ENCODE measurements at regions not wholly inside any gene's neighbourhood (a gene's known extent, or its start where the extent isn't known, plus 50 kb on each side); places are given as distances from the start of the nearest gene placed in this dataset.
"Not testable (repeated sequence)": the region's sequence is repeated elsewhere in the genome, so short reads cannot be mapped to it uniquely, and the experiment has no call there.

GRCh38 chr12:76940671-76941445 is 62.0 kb upstream of the CSRP2 start:
- no peaks in the 10 kb centered on the region for H3K9me3 Mint-ChIP-seq
- no peaks in the 10 kb centered on the region for H3K36me3 Mint-ChIP-seq
- Histone ChIP-seq H3K4me3 (no peak overlapping the region), H3F3A (ENCODE audit: low read depth) (no peaks in the 10 kb centered on the region), H4K20me1 (ENCODE audit: low read depth) (no peaks in the 10 kb centered on the region), H3K4me2 (no peak overlapping the region), H3K4me1 (no peaks in the 10 kb centered on the region), H3K27me3 (no peaks in the 10 kb centered on the region), H3K27ac (no peak overlapping the region), H3K9ac (no peak overlapping the region), H2AFZ (replicated peaks) (no peak overlapping the region), H3K36me3 (no peaks in the 10 kb centered on the region), H3K9me3 (ENCODE audit: low read depth) (no peaks in the 10 kb centered on the region), H3K79me2 (ENCODE audit: low read depth) (no peaks in the 10 kb centered on the region)
- H3K4me3 Mint-ChIP-seq: no peak overlapping the region
- no peak overlapping the region for H3K27ac Mint-ChIP-seq
- peaks cover 2% of the 10 kb centered on the region for H3K27me3 Mint-ChIP-seq (ENCODE audit: insufficient read depth, low read depth)
- H3K4me1 Mint-ChIP-seq: no peaks in the 10 kb centered on the region
- TF ChIP-seq EZH2phosphoT487 (IDR thresholded peaks at IDR 0.05): no peak
- no peak for TF ChIP-seq EZH2 (IDR thresholded peaks at IDR 0.05)
- TF ChIP-seq, protein P1, sequence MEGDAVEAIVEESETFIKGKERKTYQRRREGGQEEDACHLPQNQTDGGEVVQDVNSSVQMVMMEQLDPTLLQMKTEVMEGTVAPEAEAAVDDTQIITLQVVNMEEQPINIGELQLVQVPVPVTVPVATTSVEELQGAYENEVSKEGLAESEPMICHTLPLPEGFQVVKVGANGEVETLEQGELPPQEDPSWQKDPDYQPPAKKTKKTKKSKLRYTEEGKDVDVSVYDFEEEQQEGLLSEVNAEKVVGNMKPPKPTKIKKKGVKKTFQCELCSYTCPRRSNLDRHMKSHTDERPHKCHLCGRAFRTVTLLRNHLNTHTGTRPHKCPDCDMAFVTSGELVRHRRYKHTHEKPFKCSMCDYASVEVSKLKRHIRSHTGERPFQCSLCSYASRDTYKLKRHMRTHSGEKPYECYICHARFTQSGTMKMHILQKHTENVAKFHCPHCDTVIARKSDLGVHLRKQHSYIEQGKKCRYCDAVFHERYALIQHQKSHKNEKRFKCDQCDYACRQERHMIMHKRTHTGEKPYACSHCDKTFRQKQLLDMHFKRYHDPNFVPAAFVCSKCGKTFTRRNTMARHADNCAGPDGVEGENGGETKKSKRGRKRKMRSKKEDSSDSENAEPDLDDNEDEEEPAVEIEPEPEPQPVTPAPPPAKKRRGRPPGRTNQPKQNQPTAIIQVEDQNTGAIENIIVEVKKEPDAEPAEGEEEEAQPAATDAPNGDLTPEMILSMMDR (IDR thresholded peaks at IDR 0.05): no peak
- DNase-seq (ENCODE audit: low spot score): no peak

DNA sequence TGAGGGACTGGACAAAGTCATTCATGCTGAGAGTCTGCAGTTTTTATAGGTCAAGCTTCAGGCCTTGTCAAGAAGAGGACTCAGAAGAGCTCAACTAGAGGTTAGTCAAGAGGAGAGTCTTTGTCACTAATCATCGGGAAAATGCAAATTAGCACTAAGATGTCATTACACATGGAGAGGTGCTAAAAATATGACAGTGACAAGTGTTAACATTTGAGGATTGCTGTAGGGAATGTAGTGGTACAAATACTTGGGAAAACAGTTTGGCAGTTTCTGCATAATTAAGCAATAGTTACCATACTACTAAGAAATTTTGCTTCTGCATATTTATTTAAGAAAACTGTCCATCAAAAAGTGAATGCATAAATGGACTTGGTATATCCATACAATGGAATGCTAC is 60.9 kb upstream of the CSRP2 start:
- Histone ChIP-seq H3K27ac (no peak overlapping the region), H3K4me2 (no peak overlapping the region), H3K4me1 (no peaks in the 10 kb centered on the region), H3K36me3 (no peaks in the 10 kb centered on the region), H3K4me3 (no peak overlapping the region), H3K9ac (no peak overlapping the region), H3K79me2 (ENCODE audit: low read depth) (no peaks in the 10 kb centered on the region), H3K9me3 (ENCODE audit: low read depth) (no peaks in the 10 kb centered on the region), H4K20me1 (ENCODE audit: low read depth) (no peaks in the 10 kb centered on the region), H3F3A (ENCODE audit: low read depth) (no peaks in the 10 kb centered on the region), H3K27me3 (no peaks in the 10 kb centered on the region), H2AFZ (replicated peaks) (no peak overlapping the region)
- Mint-ChIP-seq H3K4me3 (no peak overlapping the region), H3K9me3 (no peaks in the 10 kb centered on the region), H3K27ac (no peak overlapping the region), H3K4me1 (no peaks in the 10 kb centered on the region), H3K36me3 (no peaks in the 10 kb centered on the region), H3K27me3 (ENCODE audit: insufficient read depth, low read depth) (peaks cover 2% of the 10 kb centered on the region)
- DNase-seq (ENCODE audit: low spot score): no peak
- TF ChIP-seq EZH2 (IDR thresholded peaks at IDR 0.05) (no peak), EZH2phosphoT487 (IDR thresholded peaks at IDR 0.05) (no peak)
- TF ChIP-seq, protein P1 (IDR thresholded peaks at IDR 0.05): no peak

GRCh38 chr12:76936275-76937193 is 57.7 kb upstream of the CSRP2 start:
- Histone ChIP-seq H3K9ac (no peak overlapping the region), H3K27me3 (no peaks in the 10 kb centered on the region), H4K20me1 (ENCODE audit: low read depth) (no peaks in the 10 kb centered on the region), H3K4me2 (no peak overlapping the region), H3K4me1 (no peaks in the 10 kb centered on the region), H3K79me2 (ENCODE audit: low read depth) (no peaks in the 10 kb centered on the region), H3K36me3 (no peaks in the 10 kb centered on the region), H2AFZ (replicated peaks) (peak overlapping the region; percentile 34), H3F3A (ENCODE audit: low read depth) (no peaks in the 10 kb centered on the region), H3K4me3 (no peak overlapping the region), H3K9me3 (ENCODE audit: low read depth) (no peaks in the 10 kb centered on the region), H3K27ac (no peak overlapping the region)
- Mint-ChIP-seq H3K4me3 (no peak overlapping the region), H3K27me3 (ENCODE audit: insufficient read depth, low read depth) (peaks cover 2% of the 10 kb centered on the region), H3K36me3 (no peaks in the 10 kb centered on the region), H3K27ac (no peak overlapping the region), H3K9me3 (no peaks in the 10 kb centered on the region), H3K4me1 (no peaks in the 10 kb centered on the region)
- TF ChIP-seq EZH2phosphoT487 (IDR thresholded peaks at IDR 0.05): no peak
- TF ChIP-seq EZH2 (IDR thresholded peaks at IDR 0.05): no peak
- TF ChIP-seq, protein P1 (IDR thresholded peaks at IDR 0.05): no peak
- no peak for DNase-seq (ENCODE audit: low spot score)

- H3K4me1 ChIP-seq; H3K36me3 ChIP-seq; H3F3A ChIP-seq (ENCODE audit: low read depth); H3K79me2 ChIP-seq (ENCODE audit: low read depth); H3K4me2 ChIP-seq; H3K4me1 Mint-ChIP-seq; H3K27ac ChIP-seq; H3K27me3 Mint-ChIP-seq (ENCODE audit: insufficient read depth, low read depth); H3K27me3 ChIP-seq; H3K9me3 Mint-ChIP-seq; DNase-seq (ENCODE audit: low spot score); H3K9ac ChIP-seq; H3K27ac Mint-ChIP-seq; H2AFZ ChIP-seq (replicated peaks); H3K9me3 ChIP-seq (ENCODE audit: low read depth); H3K4me3 ChIP-seq; H3K4me3 Mint-ChIP-seq; H3K36me3 Mint-ChIP-seq; H4K20me1 ChIP-seq (ENCODE audit: low read depth): not testable (repeated sequence)
These were observed 54.6 kb upstream of the CSRP2 start for GRCh38 chr12:76933392-76933791.

All from neural progenitor cell (in vitro differentiated cells).